ENCODE measurements at regions not wholly inside any gene's neighbourhood (a gene's known extent, or its start where the extent isn't known, plus 50 kb on each side); places are given as distances from the start of the nearest gene placed in this dataset.

GRCh38 chr14:65802196-65802595 is 389.7 kb downstream of the FUT8 start:
- no peaks in the 10 kb centered on the region for H3K4me1 ChIP-seq (ENCODE audit: low read length)
- no peak overlapping the region for H3K4me3 ChIP-seq (ENCODE audit: low read length)
- no peak overlapping the region for H3K9ac ChIP-seq (ENCODE audit: low read length)
- no peak overlapping the region for H2AFZ ChIP-seq (ENCODE audit: low read length)
- H3K9me3 ChIP-seq (replicated peaks; ENCODE audit: insufficient read depth, low read length) = no peaks in the 10 kb centered on the region
- H3K36me3 ChIP-seq (replicated peaks; ENCODE audit: insufficient read depth, low read length) = no peaks in the 10 kb centered on the region
- TF ChIP-seq EZH2phosphoT487 (IDR thresholded peaks at IDR 0.05; ENCODE audit: low read length) (no peak), EZH2 (optimal IDR thresholded peaks at IDR 0.05; ENCODE audit: low read depth, low read length) (no peak)
- no peak overlapping the region for H3K27ac ChIP-seq (ENCODE audit: low read length)
- no peaks in the 10 kb centered on the region for H3F3A ChIP-seq (ENCODE audit: insufficient read depth, low read length)
- H3K4me2 ChIP-seq (ENCODE audit: low read depth, low read length) = no peak overlapping the region
- no peaks in the 10 kb centered on the region for H3K79me2 ChIP-seq (ENCODE audit: low read length)
- H4K20me1 ChIP-seq (ENCODE audit: insufficient read depth, low read length) = no peaks in the 10 kb centered on the region
- DNase-seq = no peak
- H3K9me2 ChIP-seq (replicated peaks; ENCODE audit: insufficient read depth, low read length) = no peaks in the 10 kb centered on the region
- no peaks in the 10 kb centered on the region for H3K27me3 ChIP-seq (replicated peaks; ENCODE audit: insufficient read depth, low read length)

- Histone ChIP-seq H3K4me2 (ENCODE audit: low read depth, low read length) (no peak overlapping the region), H3K4me3 (ENCODE audit: low read length) (no peak overlapping the region), H3K9me3 (replicated peaks; ENCODE audit: insufficient read depth, low read length) (no peaks in the 10 kb centered on the region), H2AFZ (ENCODE audit: low read length) (no peak overlapping the region), H3K4me1 (ENCODE audit: low read length) (no peaks in the 10 kb centered on the region), H4K20me1 (ENCODE audit: insufficient read depth, low read length) (no peaks in the 10 kb centered on the region), H3K27me3 (replicated peaks; ENCODE audit: insufficient read depth, low read length) (no peaks in the 10 kb centered on the region), H3K9me2 (replicated peaks; ENCODE audit: insufficient read depth, low read length) (no peaks in the 10 kb centered on the region), H3F3A (ENCODE audit: insufficient read depth, low read length) (no peaks in the 10 kb centered on the region), H3K9ac (ENCODE audit: low read length) (no peak overlapping the region), H3K79me2 (ENCODE audit: low read length) (no peaks in the 10 kb centered on the region), H3K36me3 (replicated peaks; ENCODE audit: insufficient read depth, low read length) (no peaks in the 10 kb centered on the region), H3K27ac (ENCODE audit: low read length) (no peak overlapping the region)
- no peak for DNase-seq
- TF ChIP-seq EZH2phosphoT487 (IDR thresholded peaks at IDR 0.05; ENCODE audit: low read length) = no peak
- TF ChIP-seq EZH2 (optimal IDR thresholded peaks at IDR 0.05; ENCODE audit: low read depth, low read length) = no peak
- no peak for TF ChIP-seq CTCF (IDR thresholded peaks at IDR 0.05; ENCODE audit: low read length)
Measured at GRCh38 chr14:65803885-65804284, 391.4 kb downstream of the FUT8 start.

GRCh38 chr14:65804439-65805112 is 392.0 kb downstream of the FUT8 start:
- Histone ChIP-seq H3K79me2 (ENCODE audit: low read length) (no peaks in the 10 kb centered on the region), H3K4me3 (ENCODE audit: low read length) (no peak overlapping the region), H3F3A (ENCODE audit: insufficient read depth, low read length) (no peaks in the 10 kb centered on the region), H3K4me2 (ENCODE audit: low read depth, low read length) (no peak overlapping the region), H3K27me3 (replicated peaks; ENCODE audit: insufficient read depth, low read length) (no peaks in the 10 kb centered on the region), H3K4me1 (ENCODE audit: low read length) (no peaks in the 10 kb centered on the region), H3K27ac (ENCODE audit: low read length) (no peak overlapping the region), H3K9me3 (replicated peaks; ENCODE audit: insufficient read depth, low read length) (no peaks in the 10 kb centered on the region), H3K9me2 (replicated peaks; ENCODE audit: insufficient read depth, low read length) (no peaks in the 10 kb centered on the region), H3K36me3 (replicated peaks; ENCODE audit: insufficient read depth, low read length) (no peaks in the 10 kb centered on the region), H4K20me1 (ENCODE audit: insufficient read depth, low read length) (no peaks in the 10 kb centered on the region), H2AFZ (ENCODE audit: low read length) (no peak overlapping the region), H3K9ac (ENCODE audit: low read length) (no peak overlapping the region)
- DNase-seq = no peak
- TF ChIP-seq CTCF (IDR thresholded peaks at IDR 0.05; ENCODE audit: low read length) (no peak), EZH2 (optimal IDR thresholded peaks at IDR 0.05; ENCODE audit: low read depth, low read length) (no peak), EZH2phosphoT487 (IDR thresholded peaks at IDR 0.05; ENCODE audit: low read length) (no peak)

- Histone ChIP-seq H3K4me1 (ENCODE audit: low read length) (no peaks in the 10 kb centered on the region), H3K9me2 (replicated peaks; ENCODE audit: insufficient read depth, low read length) (no peaks in the 10 kb centered on the region), H3K4me2 (ENCODE audit: low read depth, low read length) (no peak overlapping the region), H3K27me3 (replicated peaks; ENCODE audit: insufficient read depth, low read length) (no peaks in the 10 kb centered on the region), H3K27ac (ENCODE audit: low read length) (no peak overlapping the region), H3F3A (ENCODE audit: insufficient read depth, low read length) (no peaks in the 10 kb centered on the region), H3K36me3 (replicated peaks; ENCODE audit: insufficient read depth, low read length) (no peaks in the 10 kb centered on the region), H3K79me2 (ENCODE audit: low read length) (no peaks in the 10 kb centered on the region), H2AFZ (ENCODE audit: low read length) (no peak overlapping the region), H3K4me3 (ENCODE audit: low read length) (no peak overlapping the region), H4K20me1 (ENCODE audit: insufficient read depth, low read length) (no peaks in the 10 kb centered on the region), H3K9ac (ENCODE audit: low read length) (no peak overlapping the region), H3K9me3 (replicated peaks; ENCODE audit: insufficient read depth, low read length) (no peaks in the 10 kb centered on the region)
- DNase-seq = no peak
- TF ChIP-seq EZH2 (optimal IDR thresholded peaks at IDR 0.05; ENCODE audit: low read depth, low read length) (no peak), CTCF (IDR thresholded peaks at IDR 0.05; ENCODE audit: low read length) (no peak), EZH2phosphoT487 (IDR thresholded peaks at IDR 0.05; ENCODE audit: low read length) (no peak)
Measured at GRCh38 chr14:65805113-65805473, 392.6 kb downstream of the FUT8 start.
